ENCODE measurements at regions not wholly inside any gene's neighbourhood (a gene's known extent, or its start where the extent isn't known, plus 50 kb on each side); places are given as distances from the start of the nearest gene placed in this dataset.

- no peak for TF ChIP-seq CTCF (conservative IDR thresholded peaks at IDR 0.05; ENCODE audit: low read length)
- TF ChIP-seq EZH2phosphoT487 (IDR thresholded peaks at IDR 0.05; ENCODE audit: borderline replicate concordance): no peak
These were observed 236.0 kb upstream of the ZNF462 start for GRCh38 chr9:106626936-106627335.

Measured in Loucy (cell line).